SU-DHL-6 (cell line): ENCODE measurements at regions not wholly inside any gene's neighbourhood (a gene's known extent, or its start where the extent isn't known, plus 50 kb on each side); places are given as distances from the start of the nearest gene placed in this dataset.

Experiments used
- H2AFZ ChIP-seq: fragments of 200-600 bp; sonication (generic); 2 replicates; pipeline ENCODE4 v1.6.1; 2014; ENCODE audit warnings: low read depth, mild to moderate bottlenecking, moderate library complexity, mixed read lengths, antibody characterized with exemption, low read length; ENCODE audit not compliant: severe bottlenecking
- H3F3A ChIP-seq: fragments of 200-600 bp; shearing (Covaris generic); 2 replicates; pipeline ENCODE4 v1.6.0; 2016; ENCODE audit warnings: antibody characterized with exemption, mild to moderate bottlenecking; ENCODE audit not compliant: insufficient read depth
- H3K27ac ChIP-seq: fragments of 200-600 bp; sonication (generic); 2 replicates; pipeline ENCODE4 v1.5.1; 2016; ENCODE audit warnings: low read depth, mild to moderate bottlenecking, low read length, moderate library complexity, mixed read lengths
- H3K27me3 ChIP-seq: fragments of 200-600 bp; sonication (generic), shearing (Covaris generic); 2 replicates; pipeline ENCODE4 v1.6.0; 2014; ENCODE audit warnings: mild to moderate bottlenecking, low read length
- H3K36me3 ChIP-seq: fragments of 200-600 bp; sonication (generic); 2 replicates; pipeline ENCODE4 v1.6.1; 2014; ENCODE audit warnings: mild to moderate bottlenecking, low read length, mixed read lengths
- H3K4me2 ChIP-seq: fragments of 300-600, 200-600 bp; shearing (Covaris generic), sonication (generic); 2 replicates; pipeline ENCODE4 v1.6.0; 2014; ENCODE audit warnings: low read length, low read depth, mild to moderate bottlenecking; ENCODE audit not compliant: poor library complexity, severe bottlenecking
- H3K4me3 ChIP-seq: fragments of 200-600 bp; sonication (generic); 2 replicates; pipeline ENCODE4 v1.5.1; 2014; ENCODE audit warnings: antibody characterized with exemption, low read length, mild to moderate bottlenecking, mixed read lengths; ENCODE audit not compliant: insufficient read depth, poor library complexity, severe bottlenecking
- H3K79me2 ChIP-seq: fragments of 200-600 bp; sonication (generic); 2 replicates; pipeline ENCODE4 v1.6.1; 2014; ENCODE audit warnings: mild to moderate bottlenecking, low read length, moderate library complexity; ENCODE audit not compliant: insufficient read depth
- H3K9ac ChIP-seq: fragments of 200-600 bp; sonication (generic); 2 replicates; pipeline ENCODE4 v1.7.0; 2014; ENCODE audit warnings: mild to moderate bottlenecking, low read length
- H3K9me2 ChIP-seq: fragments of 200-600 bp; sonication (generic); replicated peaks from 2 replicates; pipeline ENCODE4 v1.6.1; 2014; ENCODE audit warnings: low read length; ENCODE audit not compliant: insufficient read depth
- H3K9me3 ChIP-seq: fragments of 200-600 bp; sonication (generic); 2 replicates; pipeline ENCODE4 v1.6.1; 2014; ENCODE audit warnings: low read length, mixed read lengths; ENCODE audit not compliant: insufficient read depth
- H4K20me1 ChIP-seq: fragments of 200-600 bp; sonication (generic); 2 replicates; pipeline ENCODE4 v1.6.1; 2014; ENCODE audit warnings: low read depth, mild to moderate bottlenecking, antibody characterized with exemption, low read length, moderate library complexity, mixed read lengths
- EZH2phosphoT487 ChIP-seq: fragments of 200-600 bp; sonication (generic), shearing (Covaris generic); conservative IDR thresholded peaks from 2 replicates; pipeline ENCODE4 v1.6.1; 2018; ENCODE audit warnings: mild to moderate bottlenecking, antibody characterized with exemption, low read length, moderate library complexity, mixed read lengths
- TF ChIP-seq, protein P1 (sequence below): fragments of 200-600 bp; sonication (generic); IDR thresholded peaks from one replicate; pipeline ENCODE4 v1.5.1; 2017; ENCODE audit warnings: antibody characterized with exemption, mild to moderate bottlenecking, low read length, moderate library complexity; ENCODE audit not compliant: insufficient read depth, poor library complexity, severe bottlenecking

DNA sequence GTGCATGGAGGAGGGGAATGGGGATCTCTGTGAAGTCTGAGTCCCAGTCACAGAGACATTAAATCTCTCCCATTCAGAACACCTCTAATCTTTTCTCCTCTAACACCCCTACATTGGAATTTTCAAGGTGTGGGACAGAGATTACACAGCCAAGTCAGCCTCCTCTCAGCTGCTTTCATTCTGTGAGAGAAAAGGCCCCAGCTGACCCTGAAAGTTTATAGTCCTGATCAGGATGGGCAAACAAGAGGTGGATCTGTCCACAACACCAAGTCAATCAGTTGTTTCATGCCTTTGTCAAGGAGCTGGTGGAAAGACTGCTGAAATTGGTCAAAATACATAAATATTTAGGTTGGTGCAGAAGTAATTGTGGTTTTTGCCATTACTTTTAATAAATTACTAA, 218.9 kb downstream of the SEC23A start:
- Histone ChIP-seq H3K9me3 (no peaks in the 10 kb centered on the region), H3K4me3 (no peak overlapping the region), H3K27me3 (no peaks in the 10 kb centered on the region), H2AFZ (no peak overlapping the region), H3K9ac (no peak overlapping the region), H3K79me2 (no peaks in the 10 kb centered on the region), H3K4me2 (no peak overlapping the region), H3K9me2 (no peaks in the 10 kb centered on the region; the same call in 1 of the 2 replicates), H3K27ac (no peak overlapping the region), H3K36me3 (no peaks in the 10 kb centered on the region), H3F3A (no peaks in the 10 kb centered on the region), H4K20me1 (no peaks in the 10 kb centered on the region)
- TF ChIP-seq, protein P1, sequence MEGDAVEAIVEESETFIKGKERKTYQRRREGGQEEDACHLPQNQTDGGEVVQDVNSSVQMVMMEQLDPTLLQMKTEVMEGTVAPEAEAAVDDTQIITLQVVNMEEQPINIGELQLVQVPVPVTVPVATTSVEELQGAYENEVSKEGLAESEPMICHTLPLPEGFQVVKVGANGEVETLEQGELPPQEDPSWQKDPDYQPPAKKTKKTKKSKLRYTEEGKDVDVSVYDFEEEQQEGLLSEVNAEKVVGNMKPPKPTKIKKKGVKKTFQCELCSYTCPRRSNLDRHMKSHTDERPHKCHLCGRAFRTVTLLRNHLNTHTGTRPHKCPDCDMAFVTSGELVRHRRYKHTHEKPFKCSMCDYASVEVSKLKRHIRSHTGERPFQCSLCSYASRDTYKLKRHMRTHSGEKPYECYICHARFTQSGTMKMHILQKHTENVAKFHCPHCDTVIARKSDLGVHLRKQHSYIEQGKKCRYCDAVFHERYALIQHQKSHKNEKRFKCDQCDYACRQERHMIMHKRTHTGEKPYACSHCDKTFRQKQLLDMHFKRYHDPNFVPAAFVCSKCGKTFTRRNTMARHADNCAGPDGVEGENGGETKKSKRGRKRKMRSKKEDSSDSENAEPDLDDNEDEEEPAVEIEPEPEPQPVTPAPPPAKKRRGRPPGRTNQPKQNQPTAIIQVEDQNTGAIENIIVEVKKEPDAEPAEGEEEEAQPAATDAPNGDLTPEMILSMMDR: no peak
- no peak for TF ChIP-seq EZH2phosphoT487

DNA sequence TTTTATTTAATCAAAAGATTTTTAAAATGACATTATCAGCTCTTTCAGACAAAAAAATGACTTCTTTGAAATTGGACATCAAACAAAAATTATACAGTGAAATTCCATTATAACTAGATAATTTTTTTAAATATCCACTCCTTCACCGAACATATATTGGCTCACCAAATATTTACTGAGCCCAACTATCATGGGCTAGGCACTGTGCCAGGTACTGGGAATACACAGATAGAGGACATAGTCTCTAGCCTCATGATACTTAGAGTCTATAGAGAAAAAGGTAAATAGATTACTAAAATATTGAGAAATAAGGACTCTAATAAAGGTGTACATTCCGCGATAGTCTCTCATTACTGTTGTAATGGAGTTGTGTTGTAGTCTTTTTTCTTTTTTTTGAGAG, 219.9 kb downstream of the SEC23A start:
- Histone ChIP-seq H3F3A (no peaks in the 10 kb centered on the region), H3K9ac (no peak overlapping the region), H3K27me3 (no peaks in the 10 kb centered on the region), H3K27ac (no peak overlapping the region), H3K79me2 (no peaks in the 10 kb centered on the region), H3K9me3 (no peaks in the 10 kb centered on the region), H3K36me3 (no peaks in the 10 kb centered on the region), H3K9me2 (no peaks in the 10 kb centered on the region; the same call in 1 of the 2 replicates), H3K4me2 (no peak overlapping the region), H4K20me1 (no peaks in the 10 kb centered on the region), H2AFZ (no peak overlapping the region), H3K4me3 (no peak overlapping the region)
- no peak for TF ChIP-seq EZH2phosphoT487
- TF ChIP-seq, protein P1: no peak

DNA sequence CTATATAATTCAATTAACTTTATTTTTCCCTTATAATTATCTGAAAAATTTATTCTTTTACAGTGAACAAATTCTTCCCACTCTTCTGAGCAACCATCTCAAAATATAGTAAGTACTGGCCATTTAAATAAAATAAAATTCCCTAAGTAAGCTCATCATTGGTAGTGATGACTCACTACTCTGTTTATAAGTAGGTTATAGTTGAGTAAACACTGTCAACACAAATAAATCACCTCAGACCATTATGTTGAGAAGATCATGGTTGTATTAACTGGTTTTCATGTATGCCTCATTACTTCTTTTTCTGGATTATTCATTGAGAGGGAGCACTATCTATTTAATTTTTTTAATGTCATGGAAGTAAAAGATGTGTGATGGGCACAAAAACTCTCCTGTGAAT, 220.5 kb downstream of the SEC23A start:
- H3K36me3 ChIP-seq: no peaks in the 10 kb centered on the region
- H3K79me2 ChIP-seq: no peaks in the 10 kb centered on the region
- H4K20me1 ChIP-seq: no peaks in the 10 kb centered on the region
- H3K4me3 ChIP-seq: no peak overlapping the region
- H3K27me3 ChIP-seq: no peaks in the 10 kb centered on the region
- no peaks in the 10 kb centered on the region for H3K9me3 ChIP-seq
- H3K9ac ChIP-seq: no peak overlapping the region
- H3F3A ChIP-seq: no peaks in the 10 kb centered on the region
- TF ChIP-seq, protein P1: no peak
- TF ChIP-seq EZH2phosphoT487: no peak
- H3K9me2 ChIP-seq: no peaks in the 10 kb centered on the region; the same call in 1 of the 2 replicates
- no peak overlapping the region for H3K4me2 ChIP-seq
- H2AFZ ChIP-seq: no peak overlapping the region
- H3K27ac ChIP-seq: no peak overlapping the region
